ENCODE measurements at regions not wholly inside any gene's neighbourhood (a gene's known extent, or its start where the extent isn't known, plus 50 kb on each side); places are given as distances from the start of the nearest gene placed in this dataset.

DNA sequence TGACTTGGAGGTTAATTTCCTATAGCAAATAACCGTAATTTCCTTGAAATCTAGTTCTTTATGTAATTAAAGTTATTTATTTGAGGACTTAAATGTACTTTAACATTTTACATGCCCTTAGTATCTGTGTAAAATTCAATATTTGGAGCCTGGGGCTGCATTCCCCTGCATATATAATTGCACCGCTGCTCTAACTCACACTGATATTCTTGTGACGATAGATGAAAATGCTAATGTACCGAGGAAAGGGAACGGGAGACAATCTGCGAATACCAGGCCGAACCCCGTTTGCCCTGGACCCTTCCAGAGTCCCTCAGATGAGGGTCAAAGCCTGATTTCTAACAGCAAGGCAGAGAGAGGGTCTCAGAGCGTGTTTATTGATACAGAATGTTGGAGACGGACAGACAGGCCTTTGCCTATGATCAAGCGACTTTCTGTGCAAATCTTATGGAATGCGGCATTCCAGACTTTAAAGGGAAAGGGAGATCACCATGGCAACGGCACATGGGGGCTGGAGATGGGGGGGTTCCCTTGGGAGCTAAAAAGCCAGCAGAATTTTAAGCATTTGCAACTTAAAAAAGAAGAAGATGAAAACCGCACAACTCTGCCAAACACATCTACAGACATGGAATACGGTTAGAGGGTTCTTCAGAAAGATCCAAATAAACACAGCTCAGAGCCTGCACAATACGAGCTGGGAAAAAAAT lies 57.6 kb upstream of the TWIST2 start:
- no peak for DNase-seq (ENCODE audit: low spot score)

DNA sequence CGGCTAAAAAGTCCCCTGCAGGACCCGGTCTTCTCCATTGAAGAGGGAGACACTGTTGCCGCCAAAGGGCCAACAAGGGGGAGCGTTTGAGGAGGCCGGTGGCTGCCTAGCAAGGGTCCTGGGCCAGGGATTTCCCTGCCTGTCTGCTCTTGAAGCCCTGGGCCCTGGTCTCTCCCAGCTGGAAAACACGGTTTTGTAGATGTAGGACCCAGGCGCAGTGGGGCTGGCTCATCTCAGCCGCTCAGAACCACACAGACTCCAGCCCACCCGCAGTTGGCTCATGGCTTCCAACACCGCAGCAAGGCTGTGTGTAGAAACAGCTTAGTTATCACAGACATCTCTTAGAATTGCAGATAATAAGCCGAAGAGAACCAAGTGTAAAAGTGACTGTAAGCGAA lies 57.1 kb upstream of the TWIST2 start:
- DNase-seq (ENCODE audit: low spot score), result no peak

DNA sequence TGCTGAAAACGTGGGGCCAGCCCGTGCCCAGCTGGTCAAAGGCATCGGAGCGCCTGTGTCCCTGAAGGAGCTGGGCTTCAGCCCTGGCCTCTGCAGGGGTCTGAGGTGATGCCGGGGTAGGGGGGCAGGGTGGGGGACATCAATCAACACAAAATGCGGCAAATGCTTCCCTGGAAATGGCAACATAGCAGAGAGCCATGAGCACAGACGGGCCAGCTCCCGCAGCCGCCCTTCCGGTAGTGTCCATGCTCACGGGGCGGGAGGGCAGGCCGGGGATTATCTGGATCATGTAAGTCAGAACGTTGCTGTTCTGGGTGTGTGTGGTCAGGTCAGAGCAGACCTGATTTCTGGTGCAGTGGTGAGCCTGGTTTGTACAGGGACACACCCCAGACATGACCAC lies 56.5 kb upstream of the TWIST2 start:
- no peak for DNase-seq (ENCODE audit: low spot score)

DNA sequence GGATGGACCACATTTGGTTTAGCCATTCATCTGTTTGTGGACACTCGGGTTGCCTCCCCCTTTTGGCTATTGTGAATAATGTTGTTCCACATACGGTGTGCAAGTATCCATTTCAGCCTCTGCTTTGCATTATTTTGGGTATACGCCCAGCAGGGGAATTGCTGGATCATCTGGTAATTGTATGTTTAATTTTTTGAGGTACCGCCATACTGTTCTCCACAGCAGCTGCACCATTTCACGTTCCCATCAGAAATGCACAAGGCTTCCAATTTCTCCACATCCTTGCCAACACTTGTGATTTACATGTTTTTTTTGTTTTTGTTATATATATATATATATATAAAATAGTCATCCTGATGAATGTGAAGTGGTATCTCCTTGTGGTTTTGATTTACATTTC lies 54.6 kb upstream of the TWIST2 start:
- DNase-seq (ENCODE audit: low spot score), result no peak

DNA sequence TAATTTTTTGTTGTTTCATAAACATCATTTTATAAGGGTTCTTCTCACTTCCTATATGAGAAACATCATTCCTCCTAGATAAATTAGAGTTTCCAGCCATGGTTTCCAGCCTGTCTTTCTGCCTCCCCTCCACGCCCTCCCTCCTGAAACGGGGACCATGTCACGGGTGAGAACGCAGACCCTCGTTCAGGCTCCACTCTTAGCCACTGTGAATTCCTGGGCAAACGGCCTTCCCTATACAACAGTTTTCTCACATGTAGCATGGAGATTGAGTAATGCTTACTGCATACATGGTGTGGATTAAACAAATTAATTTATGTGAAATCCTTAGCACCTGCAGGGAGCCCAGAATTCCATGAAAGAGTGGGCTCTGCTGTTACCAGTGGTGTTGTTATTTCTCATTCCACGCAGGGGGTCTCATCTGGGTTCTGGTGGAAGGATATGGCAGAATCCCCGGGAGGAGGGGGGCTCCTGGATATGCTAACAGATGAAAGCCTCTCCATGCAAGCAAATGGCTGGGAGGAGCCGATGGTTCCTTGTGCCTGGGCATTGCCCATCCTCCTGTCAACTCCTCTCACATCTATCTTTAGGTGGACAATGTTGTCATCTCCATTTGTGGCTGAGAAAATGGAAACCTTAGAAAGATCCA lies 54.0 kb upstream of the TWIST2 start:
- no peak for DNase-seq (ENCODE audit: low spot score)

DNA sequence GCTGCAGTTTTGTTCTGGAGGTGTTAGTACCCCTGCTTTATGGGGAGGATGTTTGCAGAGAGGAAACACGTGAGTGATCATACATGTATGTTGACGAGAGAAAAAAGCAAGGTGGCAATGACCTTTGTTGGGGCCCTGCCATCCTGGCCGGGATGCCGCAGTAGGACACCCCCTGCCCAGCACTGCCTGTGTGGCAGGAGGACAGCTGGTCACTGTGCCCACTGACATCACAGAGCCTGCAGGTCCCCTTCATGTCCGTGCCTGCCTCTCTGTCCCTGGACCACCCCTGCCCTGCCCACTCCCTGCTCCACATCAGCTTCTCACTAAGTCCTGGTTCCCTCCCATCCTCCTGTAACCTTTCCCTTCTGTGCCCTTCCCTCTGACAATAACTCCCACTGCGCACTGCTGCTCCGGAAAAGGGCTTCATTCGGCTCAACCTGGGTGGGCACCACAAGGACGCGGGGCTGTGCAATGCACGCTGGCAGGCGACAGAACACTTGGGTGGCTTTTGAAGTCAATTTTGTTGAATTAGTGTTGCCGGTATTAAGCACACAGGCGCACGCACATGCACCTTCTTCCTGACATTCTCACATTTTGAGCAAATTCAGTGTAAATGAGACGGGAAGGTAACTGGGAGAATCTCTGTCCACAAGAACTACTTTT lies 51.5 kb upstream of the TWIST2 start:
- DNase-seq (ENCODE audit: low spot score), result no peak

DNA sequence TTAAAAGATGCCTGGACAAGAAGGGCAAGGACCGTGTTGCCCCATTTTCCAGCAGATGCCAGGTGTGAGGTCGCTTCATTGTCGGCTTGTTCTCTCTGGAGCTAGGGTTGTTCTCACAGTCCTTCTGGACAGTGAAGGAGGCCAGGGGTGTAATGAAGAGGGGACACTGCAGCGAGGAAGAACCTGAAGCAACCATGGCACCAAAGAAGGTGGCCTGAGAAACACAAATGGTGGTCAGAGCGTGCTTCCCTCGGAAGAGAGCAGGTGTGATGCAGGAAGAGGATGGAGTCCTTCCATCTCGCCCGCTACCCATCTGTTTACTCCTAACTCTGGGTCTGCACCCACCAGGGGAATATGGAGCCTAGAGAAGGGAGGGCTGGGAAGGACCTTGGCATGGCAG lies 50.3 kb upstream of the TWIST2 start:
- no peak for DNase-seq (ENCODE audit: low spot score)

Measured in HuH-7 (cell line).